Type B pancreatic cell (in vitro differentiated cells): ENCODE measurements at regions not wholly inside any gene's neighbourhood (a gene's known extent, or its start where the extent isn't known, plus 50 kb on each side); places are given as distances from the start of the nearest gene placed in this dataset.

Source experiments
- DNase-seq: peaks from one replicate; pipeline ENCODE4 v3.0.0; 2021; ENCODE audit warnings: mixed read lengths; ENCODE audit not compliant: unreplicated experiment; ENCODE audit errors: extremely low spot score
- H3K27ac Mint-ChIP-seq: 2 replicates; pipeline ENCODE4 v1.8.0; 2021; ENCODE audit warnings: mild to moderate bottlenecking, mixed read lengths
- H3K27me3 Mint-ChIP-seq: 2 replicates; pipeline ENCODE4 v1.8.0; 2021; ENCODE audit warnings: mixed read lengths
- H3K36me3 Mint-ChIP-seq: 2 replicates; pipeline ENCODE4 v1.8.0; 2021; ENCODE audit warnings: mixed read lengths
- H3K4me1 Mint-ChIP-seq: one replicate; pipeline ENCODE4 v1.8.0; 2021; ENCODE audit warnings: mixed read lengths; ENCODE audit not compliant: unreplicated experiment
- H3K4me3 Mint-ChIP-seq: 2 replicates; pipeline ENCODE4 v1.8.0; 2021; ENCODE audit warnings: mild to moderate bottlenecking, mixed read lengths
- H3K9me3 Mint-ChIP-seq: 2 replicates; pipeline ENCODE4 v1.8.0; 2021; ENCODE audit warnings: mixed read lengths
- TF ChIP-seq, protein P1 (sequence below): fragments of 200-600 bp; sonication (generic); conservative IDR thresholded peaks from 2 replicates; pipeline ENCODE4 v1.5.0; 2021; ENCODE audit warnings: antibody characterized with exemption, mild to moderate bottlenecking

DNA sequence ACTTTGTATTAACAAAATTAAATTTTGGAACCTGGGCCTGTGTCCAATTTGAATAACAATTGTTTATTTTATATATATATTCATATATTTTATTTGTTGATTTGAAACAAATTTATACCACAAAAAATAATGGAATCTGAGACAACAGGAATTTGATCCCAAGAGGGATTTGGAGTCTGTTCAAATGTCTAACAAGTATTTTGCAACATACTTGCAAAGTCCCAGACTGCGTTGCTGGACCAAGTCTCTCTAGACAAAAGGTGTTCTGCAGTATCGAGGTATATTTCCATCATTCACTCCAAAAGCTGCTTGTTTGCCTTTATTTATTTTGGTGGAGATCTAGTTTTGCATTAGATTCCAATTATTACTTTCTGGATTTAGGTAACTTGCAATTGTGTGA, 68.7 kb upstream of the PTPRR start:
- H3K27ac Mint-ChIP-seq = no peak overlapping the region
- no peaks in the 10 kb centered on the region for H3K4me1 Mint-ChIP-seq
- no peaks in the 10 kb centered on the region for H3K9me3 Mint-ChIP-seq
- no peak overlapping the region for H3K4me3 Mint-ChIP-seq
- H3K36me3 Mint-ChIP-seq = no peaks in the 10 kb centered on the region
- no peak for DNase-seq
- TF ChIP-seq, protein P1, sequence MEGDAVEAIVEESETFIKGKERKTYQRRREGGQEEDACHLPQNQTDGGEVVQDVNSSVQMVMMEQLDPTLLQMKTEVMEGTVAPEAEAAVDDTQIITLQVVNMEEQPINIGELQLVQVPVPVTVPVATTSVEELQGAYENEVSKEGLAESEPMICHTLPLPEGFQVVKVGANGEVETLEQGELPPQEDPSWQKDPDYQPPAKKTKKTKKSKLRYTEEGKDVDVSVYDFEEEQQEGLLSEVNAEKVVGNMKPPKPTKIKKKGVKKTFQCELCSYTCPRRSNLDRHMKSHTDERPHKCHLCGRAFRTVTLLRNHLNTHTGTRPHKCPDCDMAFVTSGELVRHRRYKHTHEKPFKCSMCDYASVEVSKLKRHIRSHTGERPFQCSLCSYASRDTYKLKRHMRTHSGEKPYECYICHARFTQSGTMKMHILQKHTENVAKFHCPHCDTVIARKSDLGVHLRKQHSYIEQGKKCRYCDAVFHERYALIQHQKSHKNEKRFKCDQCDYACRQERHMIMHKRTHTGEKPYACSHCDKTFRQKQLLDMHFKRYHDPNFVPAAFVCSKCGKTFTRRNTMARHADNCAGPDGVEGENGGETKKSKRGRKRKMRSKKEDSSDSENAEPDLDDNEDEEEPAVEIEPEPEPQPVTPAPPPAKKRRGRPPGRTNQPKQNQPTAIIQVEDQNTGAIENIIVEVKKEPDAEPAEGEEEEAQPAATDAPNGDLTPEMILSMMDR = no peak
- H3K27me3 Mint-ChIP-seq = no peaks in the 10 kb centered on the region

DNA sequence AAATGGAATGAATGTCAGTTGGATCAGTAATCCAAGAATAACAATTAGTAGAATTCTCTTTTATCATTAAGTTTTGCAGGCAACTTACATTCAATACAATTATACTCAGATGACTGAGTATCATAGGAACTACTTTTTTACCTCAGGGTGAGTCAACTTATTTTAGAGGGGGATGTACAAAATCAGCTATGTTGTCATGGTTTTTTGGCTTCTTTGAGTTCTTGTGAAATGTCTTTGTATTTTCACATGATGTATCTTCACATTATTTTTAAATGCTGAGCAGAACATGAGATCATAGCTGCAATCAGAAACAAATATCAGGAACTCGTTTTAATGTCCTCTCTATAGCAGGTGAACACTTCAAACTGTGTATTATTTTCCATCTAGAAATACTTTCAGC, 65.3 kb upstream of the PTPRR start:
- TF ChIP-seq, protein P1 = no peak
- no peak for DNase-seq
- Mint-ChIP-seq H3K4me1 (peaks cover 9% of the 10 kb centered on the region), H3K4me3 (no peak overlapping the region), H3K36me3 (no peaks in the 10 kb centered on the region), H3K9me3 (no peaks in the 10 kb centered on the region), H3K27me3 (no peaks in the 10 kb centered on the region), H3K27ac (no peak overlapping the region)

DNA sequence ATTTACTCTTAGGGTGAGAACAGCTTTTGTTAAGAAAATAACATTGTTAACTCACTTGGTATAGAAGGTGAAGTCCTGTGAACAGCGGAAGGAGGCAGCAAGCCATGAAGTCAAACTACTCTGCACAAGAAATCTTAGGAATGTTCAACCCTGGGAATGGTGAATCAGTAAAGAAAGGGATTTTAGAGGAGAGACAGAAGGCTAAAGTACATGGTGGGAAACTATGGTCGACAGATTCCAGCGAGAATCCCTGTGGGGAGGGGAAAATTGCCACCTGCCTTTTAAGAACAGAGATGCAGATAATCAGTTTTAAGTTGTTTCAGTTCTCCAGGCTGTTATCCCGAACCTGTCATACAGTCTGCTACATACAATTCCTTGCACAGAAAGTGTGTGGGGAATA, 63.2 kb upstream of the PTPRR start:
- Mint-ChIP-seq H3K4me1 (peaks cover 9% of the 10 kb centered on the region), H3K27ac (no peak overlapping the region), H3K36me3 (no peaks in the 10 kb centered on the region), H3K4me3 (no peak overlapping the region), H3K9me3 (no peaks in the 10 kb centered on the region), H3K27me3 (no peaks in the 10 kb centered on the region)
- TF ChIP-seq, protein P1 = no peak
- DNase-seq = no peak

DNA sequence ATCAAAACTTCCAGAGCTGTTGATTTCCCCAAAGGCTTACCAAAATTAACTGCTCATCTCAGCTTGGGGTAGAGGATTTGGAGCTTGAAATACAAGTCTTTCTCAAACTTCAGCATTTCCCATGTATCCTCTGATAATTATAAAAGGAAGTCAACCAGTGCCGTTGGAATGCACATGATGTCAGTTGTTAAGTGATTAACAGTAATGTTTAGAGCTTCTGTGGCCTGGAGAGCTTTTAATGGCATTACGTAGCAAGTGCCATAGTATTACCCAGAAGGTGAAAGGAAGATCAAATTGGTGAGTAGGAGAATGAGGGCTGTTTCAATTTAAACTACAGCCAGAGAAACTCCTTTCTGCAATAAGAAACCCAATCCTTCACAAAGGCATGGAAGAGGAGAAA, 62.5 kb upstream of the PTPRR start:
- DNase-seq = no peak
- no peak overlapping the region for H3K4me3 Mint-ChIP-seq
- no peaks in the 10 kb centered on the region for H3K27me3 Mint-ChIP-seq
- TF ChIP-seq, protein P1 = no peak
- H3K9me3 Mint-ChIP-seq = no peaks in the 10 kb centered on the region
- H3K27ac Mint-ChIP-seq = no peak overlapping the region
- H3K4me1 Mint-ChIP-seq = peaks cover 9% of the 10 kb centered on the region
- H3K36me3 Mint-ChIP-seq = no peaks in the 10 kb centered on the region

DNA sequence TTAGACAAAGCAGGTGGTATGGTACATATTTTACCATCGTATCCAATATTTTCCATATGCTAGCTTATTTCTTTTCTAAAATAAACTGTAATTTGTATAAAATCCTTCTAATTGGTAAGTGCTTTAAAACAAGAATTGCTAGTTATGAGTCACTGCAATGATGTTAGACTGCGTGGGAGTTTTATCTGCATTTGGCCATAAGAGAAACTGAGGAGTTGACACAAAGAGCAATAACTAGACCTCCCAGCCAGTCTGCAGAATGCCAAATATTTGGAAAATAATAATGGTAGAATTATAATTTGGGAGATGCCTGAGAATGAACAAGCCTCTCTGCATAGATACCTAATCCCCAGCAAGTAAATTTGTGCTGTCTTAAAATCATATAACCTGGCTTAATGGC, 61.7 kb upstream of the PTPRR start:
- no peak for DNase-seq
- peaks cover 9% of the 10 kb centered on the region for H3K4me1 Mint-ChIP-seq
- no peak overlapping the region for H3K27ac Mint-ChIP-seq
- H3K27me3 Mint-ChIP-seq = no peaks in the 10 kb centered on the region
- H3K36me3 Mint-ChIP-seq = no peaks in the 10 kb centered on the region
- TF ChIP-seq, protein P1 = no peak
- H3K9me3 Mint-ChIP-seq = no peaks in the 10 kb centered on the region
- H3K4me3 Mint-ChIP-seq = no peak overlapping the region
